ENCODE measurements at regions not wholly inside any gene's neighbourhood (a gene's known extent, or its start where the extent isn't known, plus 50 kb on each side); places are given as distances from the start of the nearest gene placed in this dataset.

DNA sequence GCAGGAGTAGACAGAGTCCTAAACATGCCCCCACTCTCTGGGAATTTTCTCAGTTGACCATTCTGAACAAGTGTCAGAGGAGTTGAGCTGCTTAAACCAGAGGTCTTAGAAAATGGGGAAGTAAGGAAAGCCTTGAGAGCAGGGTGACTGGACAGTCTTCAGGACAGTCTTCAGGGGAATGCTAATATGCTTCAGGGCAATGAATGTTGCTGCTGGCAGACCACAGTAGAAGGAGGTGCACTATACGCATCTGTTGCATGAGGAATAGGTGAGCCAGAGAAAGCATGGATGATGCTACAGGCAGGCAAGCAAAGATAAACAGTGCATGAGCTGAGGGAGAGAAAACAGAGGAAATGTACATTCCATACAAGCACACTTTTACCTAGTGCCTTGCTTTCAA lies 196.6 kb upstream of the GPR12 start:
- TF ChIP-seq, protein P1, sequence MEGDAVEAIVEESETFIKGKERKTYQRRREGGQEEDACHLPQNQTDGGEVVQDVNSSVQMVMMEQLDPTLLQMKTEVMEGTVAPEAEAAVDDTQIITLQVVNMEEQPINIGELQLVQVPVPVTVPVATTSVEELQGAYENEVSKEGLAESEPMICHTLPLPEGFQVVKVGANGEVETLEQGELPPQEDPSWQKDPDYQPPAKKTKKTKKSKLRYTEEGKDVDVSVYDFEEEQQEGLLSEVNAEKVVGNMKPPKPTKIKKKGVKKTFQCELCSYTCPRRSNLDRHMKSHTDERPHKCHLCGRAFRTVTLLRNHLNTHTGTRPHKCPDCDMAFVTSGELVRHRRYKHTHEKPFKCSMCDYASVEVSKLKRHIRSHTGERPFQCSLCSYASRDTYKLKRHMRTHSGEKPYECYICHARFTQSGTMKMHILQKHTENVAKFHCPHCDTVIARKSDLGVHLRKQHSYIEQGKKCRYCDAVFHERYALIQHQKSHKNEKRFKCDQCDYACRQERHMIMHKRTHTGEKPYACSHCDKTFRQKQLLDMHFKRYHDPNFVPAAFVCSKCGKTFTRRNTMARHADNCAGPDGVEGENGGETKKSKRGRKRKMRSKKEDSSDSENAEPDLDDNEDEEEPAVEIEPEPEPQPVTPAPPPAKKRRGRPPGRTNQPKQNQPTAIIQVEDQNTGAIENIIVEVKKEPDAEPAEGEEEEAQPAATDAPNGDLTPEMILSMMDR (IDR thresholded peaks at IDR 0.05), result no peak
- Histone ChIP-seq H3K9me3 (no peaks in the 10 kb centered on the region), H3K36me3 (no peaks in the 10 kb centered on the region), H3K4me1 (no peaks in the 10 kb centered on the region), H3K4me3 (no peak overlapping the region), H3K27ac (no peak overlapping the region), H3K27me3 (no peaks in the 10 kb centered on the region)
- intact Hi-C loops (cut with DNase I), result no loop called here
- no peak for DNase-seq
- no peak for ATAC-seq

DNA sequence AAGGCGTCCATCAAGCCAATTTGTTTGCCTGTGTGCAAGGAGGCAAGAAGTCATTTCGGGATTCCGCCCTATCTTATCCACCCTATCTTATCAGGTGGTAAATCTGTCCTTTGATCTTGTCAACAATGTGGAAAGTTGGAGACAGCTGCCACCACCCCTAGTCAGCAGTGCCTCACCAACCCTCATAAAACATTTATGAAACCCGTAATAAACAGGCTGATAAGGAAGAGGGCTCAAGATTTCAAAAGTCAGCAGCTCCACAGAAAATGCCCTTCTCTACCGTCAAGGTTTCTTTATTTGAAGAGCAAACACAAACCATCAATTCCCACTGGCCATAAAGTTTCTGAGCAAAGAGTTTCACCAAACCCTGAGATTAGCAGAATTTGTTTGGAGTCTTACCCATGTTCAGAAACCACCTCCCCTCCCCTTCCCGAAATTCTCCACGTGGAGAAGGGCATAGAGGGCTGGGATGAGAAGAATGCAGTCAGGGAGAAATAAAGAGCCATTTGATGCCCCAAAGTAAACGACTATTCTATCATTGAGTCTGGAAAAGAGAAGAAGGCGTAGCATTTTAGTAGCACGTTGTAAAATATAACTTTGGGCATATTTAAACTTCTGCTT lies 196.0 kb upstream of the GPR12 start:
- no peak for ATAC-seq
- H3K36me3 ChIP-seq, result no peaks in the 10 kb centered on the region
- H3K4me3 ChIP-seq, result no peak overlapping the region
- H3K4me1 ChIP-seq, result no peaks in the 10 kb centered on the region
- TF ChIP-seq, protein P1 (IDR thresholded peaks at IDR 0.05), result no peak
- no peaks in the 10 kb centered on the region for H3K27me3 ChIP-seq
- intact Hi-C loops (cut with DNase I), result no loop called here
- H3K9me3 ChIP-seq, result no peaks in the 10 kb centered on the region
- DNase-seq, result no peak
- no peak overlapping the region for H3K27ac ChIP-seq

DNA sequence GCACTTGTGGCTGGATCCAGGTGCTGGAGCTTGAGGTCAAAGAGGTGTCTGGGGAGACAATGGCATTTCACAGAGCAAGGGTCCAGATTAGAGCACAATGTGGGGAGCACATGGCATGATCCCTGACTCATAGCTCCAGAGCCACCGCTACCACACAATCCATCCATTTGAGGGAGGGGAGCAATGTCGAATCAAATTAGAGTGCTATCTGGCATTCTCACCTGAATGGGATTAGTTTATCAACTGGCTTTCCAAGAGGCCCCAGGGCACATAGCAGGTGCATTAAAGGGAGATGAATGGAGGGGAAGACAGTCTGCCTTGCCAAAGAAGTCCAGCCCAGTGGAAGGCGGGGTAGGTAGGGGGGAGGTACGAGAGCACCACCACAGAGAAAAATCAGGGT lies 194.4 kb upstream of the GPR12 start:
- no peak overlapping the region for H3K27ac ChIP-seq
- ATAC-seq (no peak), DNase-seq (no peak)
- intact Hi-C loops (cut with DNase I), result no loop called here
- no peaks in the 10 kb centered on the region for H3K36me3 ChIP-seq
- TF ChIP-seq, protein P1 (IDR thresholded peaks at IDR 0.05), result no peak
- H3K4me3 ChIP-seq, result no peak overlapping the region
- no peaks in the 10 kb centered on the region for H3K9me3 ChIP-seq
- H3K27me3 ChIP-seq, result no peaks in the 10 kb centered on the region
- H3K4me1 ChIP-seq, result no peaks in the 10 kb centered on the region

DNA sequence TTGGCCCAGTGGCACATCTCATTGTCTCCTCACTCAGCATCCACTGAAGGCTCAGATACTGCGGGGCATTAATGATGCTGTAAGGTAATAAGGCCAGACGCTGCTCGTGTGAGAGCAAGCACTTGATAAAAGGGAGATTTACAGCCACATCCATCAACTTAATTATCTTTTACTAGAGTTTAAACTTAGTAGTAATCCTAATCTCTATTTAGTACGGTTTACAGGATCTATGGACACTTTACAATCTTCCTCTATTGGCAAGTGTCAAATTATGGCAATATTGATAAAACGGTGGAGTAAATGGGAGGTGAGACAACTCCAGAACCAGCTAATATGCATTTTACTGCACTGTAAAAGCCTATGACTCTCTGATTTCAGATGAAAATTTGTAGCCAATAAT lies 192.7 kb upstream of the GPR12 start:
- TF ChIP-seq, protein P1 (IDR thresholded peaks at IDR 0.05), result no peak
- Histone ChIP-seq H3K9me3 (no peaks in the 10 kb centered on the region), H3K36me3 (no peaks in the 10 kb centered on the region), H3K27ac (no peak overlapping the region), H3K27me3 (no peaks in the 10 kb centered on the region), H3K4me3 (no peak overlapping the region), H3K4me1 (no peaks in the 10 kb centered on the region)
- intact Hi-C loops (cut with DNase I), result no loop called here
- no peak for DNase-seq
- no peak for ATAC-seq

DNA sequence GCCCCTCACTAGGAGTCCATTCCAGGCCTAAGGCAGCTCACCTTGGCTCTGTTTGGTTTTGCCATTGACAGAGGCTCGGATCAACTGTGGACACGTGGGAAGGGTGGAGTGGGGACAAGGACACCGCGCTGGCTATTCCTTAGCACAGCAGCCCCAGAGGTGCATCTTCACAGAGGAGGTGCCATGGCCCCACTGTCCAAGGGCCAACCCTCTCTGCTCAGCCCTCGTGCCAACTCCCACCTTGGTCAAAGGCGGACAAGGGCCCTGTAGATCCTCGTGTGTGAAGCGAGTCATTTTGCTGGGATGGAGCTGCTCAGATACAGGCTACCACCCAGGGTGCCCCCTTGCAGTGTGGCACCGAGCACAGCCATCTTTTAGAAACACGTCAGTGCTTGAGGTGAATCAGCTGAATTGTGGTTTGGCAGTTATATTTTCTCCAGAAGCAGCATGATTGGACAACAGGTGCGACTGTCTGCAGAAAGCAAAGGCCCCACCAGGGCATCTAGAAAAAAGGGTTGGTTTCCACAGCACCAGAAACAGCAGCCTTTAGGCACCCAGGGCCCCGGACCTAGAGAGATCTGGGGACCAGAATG lies 192.1 kb upstream of the GPR12 start:
- DNase-seq (no peak), ATAC-seq (no peak)
- Histone ChIP-seq H3K4me1 (no peaks in the 10 kb centered on the region), H3K9me3 (no peaks in the 10 kb centered on the region), H3K36me3 (no peaks in the 10 kb centered on the region), H3K27me3 (no peaks in the 10 kb centered on the region), H3K4me3 (no peak overlapping the region), H3K27ac (no peak overlapping the region)
- intact Hi-C loops (cut with DNase I), result no loop called here
- TF ChIP-seq, protein P1 (IDR thresholded peaks at IDR 0.05), result no peak
